NB4 (cell line): ENCODE measurements at regions not wholly inside any gene's neighbourhood (a gene's known extent, or its start where the extent isn't known, plus 50 kb on each side); places are given as distances from the start of the nearest gene placed in this dataset.

Experiments used
- DNase-seq: peaks from one replicate; pipeline ENCODE4 v3.0.0; 2010; ENCODE audit warnings: low read depth
- H3K4me3 ChIP-seq: one replicate; pipeline ENCODE4 v1.5.1; 2011; ENCODE audit warnings: mild to moderate bottlenecking, low read depth, low read length, moderate library complexity
- CTCF ChIP-seq: IDR thresholded peaks from one replicate; pipeline ENCODE4 v1.5.1; 2012; ENCODE audit warnings: low read depth, low read length
- MAX ChIP-seq: IDR thresholded peaks from 2 replicates; pipeline ENCODE4 v1.6.1; 2011; ENCODE audit warnings: low read depth, low read length
- MYC ChIP-seq: IDR thresholded peaks from 2 replicates; pipeline ENCODE4 v1.6.1; 2011; ENCODE audit warnings: low read depth, low read length
- POLR2A ChIP-seq: IDR thresholded peaks from 2 replicates; pipeline ENCODE4 v1.6.1; 2011; ENCODE audit warnings: mild to moderate bottlenecking; ENCODE audit not compliant: insufficient read length; ENCODE audit errors: extremely low read depth

GRCh38 chr6:78199044-78199443, 546.2 kb downstream of the MEI4 start:
- TF ChIP-seq CTCF (no peak), MAX (no peak), POLR2A (no peak), MYC (no peak)
- no peak overlapping the region for H3K4me3 ChIP-seq
- no peak for DNase-seq

GRCh38 chr6:78222226-78222625, 569.4 kb downstream of the MEI4 start:
- TF ChIP-seq MYC (no peak), POLR2A (no peak), CTCF (no peak), MAX (no peak)
- DNase-seq = no peak
- H3K4me3 ChIP-seq = no peak overlapping the region

GRCh38 chr6:78231002-78231401, 578.2 kb downstream of the MEI4 start:
- DNase-seq = peak; percentile 4
- no peak overlapping the region for H3K4me3 ChIP-seq
- TF ChIP-seq POLR2A (no peak), CTCF (no peak), MYC (no peak), MAX (no peak)

- no peak for TF ChIP-seq MAX
- no peak for TF ChIP-seq CTCF
- no peak for TF ChIP-seq POLR2A
- no peak for TF ChIP-seq MYC
- DNase-seq = no peak
- H3K4me3 ChIP-seq = no peak overlapping the region
Measured at GRCh38 chr6:78243519-78243918, 590.7 kb downstream of the MEI4 start.

GRCh38 chr6:78251931-78252330, 599.1 kb downstream of the MEI4 start:
- TF ChIP-seq MYC = no peak
- no peak for TF ChIP-seq MAX
- TF ChIP-seq CTCF = no peak
- no peak for TF ChIP-seq POLR2A
- DNase-seq = no peak
- no peak overlapping the region for H3K4me3 ChIP-seq

- DNase-seq = no peak
- H3K4me3 ChIP-seq = no peak overlapping the region
- TF ChIP-seq POLR2A = no peak
Measured at GRCh38 chr6:78253618-78254017, 600.8 kb downstream of the MEI4 start.
